CD4-positive, alpha-beta T cell treated with Interleukin-17A for 4 hours (primary cell): ENCODE measurements at regions not wholly inside any gene's neighbourhood (a gene's known extent, or its start where the extent isn't known, plus 50 kb on each side); places are given as distances from the start of the nearest gene placed in this dataset.

Source experiments
- DNase-seq: peaks from one replicate; pipeline ENCODE4 v3.0.0-alpha.2; 2020; ENCODE audit warnings: mixed read lengths

- DNase-seq: no peak
Observed at GRCh38 chr10:120960725-120961124, 109.6 kb downstream of the WDR11 start.

- DNase-seq: no peak
Observed at GRCh38 chr10:120961795-120962755, 110.9 kb downstream of the WDR11 start.

GRCh38 chr10:120962756-120963593, 111.8 kb downstream of the WDR11 start:
- no peak for DNase-seq

- DNase-seq: no peak
Observed at GRCh38 chr10:120963594-120964220, 112.5 kb downstream of the WDR11 start.

- DNase-seq: no peak
Observed at GRCh38 chr10:120966657-120967045, 115.5 kb downstream of the WDR11 start.

GRCh38 chr10:120969219-120969645, 118.1 kb downstream of the WDR11 start:
- DNase-seq: no peak

GRCh38 chr10:120970595-120971529, 119.7 kb downstream of the WDR11 start:
- no peak for DNase-seq

GRCh38 chr10:120971671-120972070, 120.5 kb downstream of the WDR11 start:
- no peak for DNase-seq

- DNase-seq: no peak
Observed at GRCh38 chr10:120972259-120972658, 121.1 kb downstream of the WDR11 start.

GRCh38 chr10:120975072-120975867, 124.1 kb downstream of the WDR11 start:
- no peak for DNase-seq

GRCh38 chr10:120975868-120976225, 124.7 kb downstream of the WDR11 start:
- DNase-seq: no peak

- DNase-seq: no peak
Observed at GRCh38 chr10:120977897-120978296, 126.7 kb downstream of the WDR11 start.

- no peak for DNase-seq
Observed at GRCh38 chr10:120978589-120979252, 127.6 kb downstream of the WDR11 start.

- DNase-seq: peak; percentile 19
Observed at GRCh38 chr10:120979435-120980278, 128.5 kb downstream of the WDR11 start.

GRCh38 chr10:120980279-120981255, 129.4 kb downstream of the WDR11 start:
- no peak for DNase-seq

GRCh38 chr10:120981601-120982391, 130.6 kb downstream of the WDR11 start:
- no peak for DNase-seq

GRCh38 chr10:120982507-120982906, 131.3 kb downstream of the WDR11 start:
- DNase-seq: no peak

- no peak for DNase-seq
Observed at GRCh38 chr10:120983721-120984120, 132.6 kb downstream of the WDR11 start.
